ENCODE measurements at regions not wholly inside any gene's neighbourhood (a gene's known extent, or its start where the extent isn't known, plus 50 kb on each side); places are given as distances from the start of the nearest gene placed in this dataset.

- H3K27me3 ChIP-seq (ENCODE audit: insufficient read depth, poor library complexity, severe bottlenecking), result no peaks in the 10 kb centered on the region
- no peak overlapping the region for H3K4me3 ChIP-seq (replicated peaks; ENCODE audit: insufficient read depth, low read length)
- H3K27ac ChIP-seq (replicated peaks), result no peak overlapping the region
- no peak for DNase-seq (ENCODE audit: low read depth in 1 of 2, low spot score in 1 of 2)
- no peak for TF ChIP-seq SPI1 (IDR thresholded peaks at IDR 0.05; ENCODE audit: borderline replicate concordance, low read depth)
- peak; percentile 10 for TF ChIP-seq CTCF (IDR thresholded peaks at IDR 0.05; ENCODE audit: insufficient read depth, low read length)
These were observed 72.0 kb upstream of the ODC1 start for GRCh38 chr2:10520154-10520553.

- DNase-seq (ENCODE audit: low read depth in 1 of 2, low spot score in 1 of 2), result no peak
- no peak overlapping the region for H3K27ac ChIP-seq (replicated peaks)
- H3K4me3 ChIP-seq (replicated peaks; ENCODE audit: insufficient read depth, low read length), result no peak overlapping the region
- H3K27me3 ChIP-seq (ENCODE audit: insufficient read depth, poor library complexity, severe bottlenecking), result no peaks in the 10 kb centered on the region
- TF ChIP-seq POLR2AphosphoS5 (IDR thresholded peaks at IDR 0.05; ENCODE audit: low read depth) (no peak), CTCF (IDR thresholded peaks at IDR 0.05; ENCODE audit: insufficient read depth, low read length) (no peak), REST (IDR thresholded peaks at IDR 0.05; ENCODE audit: insufficient replicate concordance, low read depth) (no peak), GABPA (IDR thresholded peaks at IDR 0.05; ENCODE audit: low read depth) (no peak), SPI1 (IDR thresholded peaks at IDR 0.05; ENCODE audit: borderline replicate concordance, low read depth) (no peak)
These were observed 71.2 kb upstream of the ODC1 start for GRCh38 chr2:10519394-10519740.

- no peak for TF ChIP-seq CTCF (IDR thresholded peaks at IDR 0.05; ENCODE audit: insufficient read depth, low read length)
- TF ChIP-seq POLR2AphosphoS5 (IDR thresholded peaks at IDR 0.05; ENCODE audit: low read depth), result no peak
- TF ChIP-seq SPI1 (IDR thresholded peaks at IDR 0.05; ENCODE audit: borderline replicate concordance, low read depth), result no peak
- TF ChIP-seq GABPA (IDR thresholded peaks at IDR 0.05; ENCODE audit: low read depth), result no peak
- TF ChIP-seq REST (IDR thresholded peaks at IDR 0.05; ENCODE audit: insufficient replicate concordance, low read depth), result no peak
- DNase-seq (ENCODE audit: low read depth in 1 of 2, low spot score in 1 of 2), result no peak
- Histone ChIP-seq H3K27ac (replicated peaks) (no peak overlapping the region), H3K4me3 (replicated peaks; ENCODE audit: insufficient read depth, low read length) (no peak overlapping the region), H3K27me3 (ENCODE audit: insufficient read depth, poor library complexity, severe bottlenecking) (no peaks in the 10 kb centered on the region)
These were observed 70.6 kb upstream of the ODC1 start for GRCh38 chr2:10518470-10519393.

All from HL-60 (cell line).